ENCODE measurements at regions not wholly inside any gene's neighbourhood (a gene's known extent, or its start where the extent isn't known, plus 50 kb on each side); places are given as distances from the start of the nearest gene placed in this dataset.

DNA sequence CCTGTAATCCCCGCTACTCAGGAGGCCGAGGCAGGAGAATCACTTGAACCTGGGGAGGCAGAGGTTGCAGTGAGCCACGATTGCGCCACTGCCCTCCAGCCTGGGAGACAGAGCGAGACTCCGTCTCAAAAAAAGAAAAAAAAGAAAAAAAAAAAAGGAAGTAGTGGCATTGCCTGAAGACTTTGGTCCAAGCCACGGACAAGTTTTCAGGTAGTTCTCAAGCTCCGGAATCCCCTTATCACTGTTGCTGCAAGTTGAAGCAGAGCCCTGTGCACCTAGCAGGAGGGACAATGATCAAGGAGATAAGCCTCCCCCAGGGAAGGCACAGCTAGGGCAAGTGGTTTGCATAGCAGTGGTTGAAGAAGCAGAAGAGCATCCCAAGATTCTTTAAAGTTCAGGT, 97.6 kb downstream of the MEX3B start:
- H3K27me3 ChIP-seq (ENCODE audit: low read depth), result no peaks in the 10 kb centered on the region
- H3K4me1 ChIP-seq, result no peaks in the 10 kb centered on the region
- in situ Hi-C loops (cut with MboI; ENCODE audit: low sequenced_read_pairs), result no loop called here
- no peaks in the 10 kb centered on the region for H3K36me3 ChIP-seq (replicated peaks)
- DNase-seq (ENCODE audit: low spot score in 2 of 2), result no peak
- no peak overlapping the region for H3K4me3 ChIP-seq
- no peaks in the 10 kb centered on the region for H3K9me3 ChIP-seq

DNA sequence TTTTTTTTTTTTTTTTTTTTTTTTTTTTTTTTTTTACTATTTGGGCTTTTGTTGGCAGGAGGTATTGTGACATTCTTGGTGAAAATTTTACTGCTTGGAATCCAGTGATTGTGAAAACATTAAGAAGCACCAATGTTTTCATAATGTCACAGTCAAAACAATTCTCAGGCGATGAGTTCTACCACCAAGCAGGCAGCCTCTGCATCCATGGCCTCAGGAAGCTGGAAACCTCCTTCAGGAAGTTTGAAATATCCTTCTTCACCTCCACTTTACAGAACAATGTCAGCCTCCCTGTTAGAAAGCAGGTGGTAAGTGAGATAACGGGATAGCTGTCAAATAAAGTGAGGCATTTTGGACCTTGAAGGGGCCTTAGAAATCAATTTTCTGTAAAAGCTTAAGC, 98.3 kb downstream of the MEX3B start:
- H3K36me3 ChIP-seq (replicated peaks), result no peaks in the 10 kb centered on the region
- no peaks in the 10 kb centered on the region for H3K4me1 ChIP-seq
- DNase-seq (ENCODE audit: low spot score in 2 of 2), result no peak
- in situ Hi-C loops (cut with MboI; ENCODE audit: low sequenced_read_pairs), result no loop called here
- no peaks in the 10 kb centered on the region for H3K27me3 ChIP-seq (ENCODE audit: low read depth)
- H3K9me3 ChIP-seq, result no peaks in the 10 kb centered on the region
- H3K4me3 ChIP-seq, result no peak overlapping the region

DNA sequence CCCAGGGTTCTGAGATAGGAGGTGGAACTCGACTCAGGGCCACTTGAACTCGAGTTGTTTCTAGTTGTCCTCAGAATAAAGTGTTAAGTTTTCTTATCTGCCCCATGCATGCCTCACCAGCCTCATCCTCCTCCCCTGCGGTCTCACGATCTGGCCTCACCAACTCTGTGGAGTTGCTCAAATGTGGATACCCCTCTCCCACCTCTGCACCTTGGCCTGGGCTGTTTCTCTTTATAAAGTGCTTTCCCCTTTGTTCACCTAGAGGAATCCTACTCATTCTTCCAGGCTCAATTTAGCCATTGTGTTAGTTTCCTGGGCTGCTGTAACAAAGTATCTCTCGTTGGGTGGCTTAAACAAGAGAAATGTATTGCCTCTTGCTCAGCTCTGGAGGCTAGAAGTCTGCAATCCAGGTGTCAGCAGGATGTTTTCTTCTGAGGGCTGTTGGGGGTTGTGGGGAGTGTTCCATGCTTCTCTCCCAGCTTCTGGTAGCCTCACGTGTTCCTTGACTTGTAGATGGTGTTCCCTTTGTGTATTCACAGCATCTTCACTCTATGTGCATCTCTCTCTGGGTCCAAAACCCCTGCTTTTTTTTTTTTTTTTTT, 100.7 kb downstream of the MEX3B start:
- DNase-seq (ENCODE audit: low spot score in 2 of 2), result no peak
- Histone ChIP-seq H3K4me1 (no peaks in the 10 kb centered on the region), H3K36me3 (replicated peaks) (no peaks in the 10 kb centered on the region), H3K9me3 (no peaks in the 10 kb centered on the region), H3K27me3 (ENCODE audit: low read depth) (no peaks in the 10 kb centered on the region), H3K4me3 (no peak overlapping the region)
- in situ Hi-C loops (cut with MboI; ENCODE audit: low sequenced_read_pairs), result no loop called here

DNA sequence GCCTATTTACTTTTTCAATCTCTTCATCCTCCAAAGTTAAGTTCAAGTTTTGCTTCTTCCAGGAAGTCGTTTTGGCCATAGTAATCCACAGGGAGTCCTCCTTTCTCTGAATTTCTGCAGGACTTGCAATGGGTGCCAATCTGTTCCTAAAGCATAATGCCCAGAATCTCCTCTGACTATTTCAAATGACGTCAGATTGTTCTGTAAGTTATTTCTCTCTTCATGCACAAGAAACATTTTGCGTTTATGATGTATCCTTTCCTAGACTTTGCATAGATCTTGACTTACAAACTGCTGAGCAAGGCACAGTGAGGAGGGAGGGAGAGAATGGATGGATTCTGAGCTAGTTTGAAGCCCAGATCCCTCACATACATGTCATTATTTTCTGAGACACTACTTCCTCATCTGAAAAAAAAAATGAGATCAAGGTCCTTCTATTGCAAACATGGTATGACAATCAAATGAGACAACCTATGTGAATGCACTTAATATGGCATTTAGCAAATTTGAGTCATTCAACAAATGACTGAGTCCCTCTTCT, 103.1 kb downstream of the MEX3B start:
- H3K4me3 ChIP-seq, result no peak overlapping the region
- in situ Hi-C loops (cut with MboI; ENCODE audit: low sequenced_read_pairs), result no loop called here
- no peaks in the 10 kb centered on the region for H3K4me1 ChIP-seq
- no peak for DNase-seq (ENCODE audit: low spot score in 2 of 2)
- H3K27me3 ChIP-seq (ENCODE audit: low read depth), result no peaks in the 10 kb centered on the region
- no peaks in the 10 kb centered on the region for H3K9me3 ChIP-seq
- no peaks in the 10 kb centered on the region for H3K36me3 ChIP-seq (replicated peaks)

DNA sequence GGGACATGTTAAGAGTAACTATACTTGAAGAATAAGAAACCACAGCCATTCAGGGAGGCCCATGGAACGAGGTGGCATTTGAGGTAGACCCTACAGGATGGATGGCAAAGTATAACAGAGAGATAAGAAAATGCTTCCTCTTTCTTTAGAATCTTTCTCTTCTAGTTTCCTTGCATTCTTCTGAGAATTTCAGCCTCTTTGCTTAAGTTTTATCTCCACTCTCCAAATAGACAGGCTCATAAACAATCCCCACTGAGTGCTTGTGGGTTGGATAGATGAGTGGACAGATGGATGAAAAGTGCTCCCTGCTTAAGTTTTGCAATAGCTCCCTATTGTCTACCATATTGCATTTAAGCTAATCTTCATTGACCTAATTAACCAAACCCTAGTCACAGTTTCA, 103.7 kb downstream of the MEX3B start:
- H3K4me3 ChIP-seq, result no peak overlapping the region
- no peaks in the 10 kb centered on the region for H3K27me3 ChIP-seq (ENCODE audit: low read depth)
- in situ Hi-C loops (cut with MboI; ENCODE audit: low sequenced_read_pairs), result no loop called here
- H3K9me3 ChIP-seq, result no peaks in the 10 kb centered on the region
- no peak for DNase-seq (ENCODE audit: low spot score in 2 of 2)
- no peaks in the 10 kb centered on the region for H3K36me3 ChIP-seq (replicated peaks)
- H3K4me1 ChIP-seq, result no peaks in the 10 kb centered on the region

DNA sequence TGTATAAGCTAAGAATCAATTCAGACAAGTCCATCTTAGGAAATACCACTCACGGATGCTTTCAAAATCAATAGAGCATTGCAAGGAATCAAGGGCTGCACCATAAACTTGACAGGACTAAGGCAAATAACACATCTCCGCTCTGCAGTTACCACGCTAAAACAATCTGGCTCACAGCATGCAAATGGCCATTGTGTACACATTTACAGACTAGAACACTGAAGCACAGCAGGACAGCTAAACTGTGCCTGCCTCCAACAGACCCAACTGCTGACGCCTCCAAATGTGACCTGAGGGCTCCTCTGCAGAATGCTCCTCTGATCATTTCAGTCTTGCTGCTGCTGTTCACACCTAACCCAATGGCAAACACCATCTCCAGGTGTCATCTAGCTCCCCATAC, 104.3 kb downstream of the MEX3B start:
- DNase-seq (ENCODE audit: low spot score in 2 of 2), result no peak
- Histone ChIP-seq H3K27me3 (ENCODE audit: low read depth) (no peaks in the 10 kb centered on the region), H3K4me1 (no peaks in the 10 kb centered on the region), H3K36me3 (replicated peaks) (no peaks in the 10 kb centered on the region), H3K4me3 (no peak overlapping the region), H3K9me3 (no peaks in the 10 kb centered on the region)
- in situ Hi-C loops (cut with MboI; ENCODE audit: low sequenced_read_pairs), result no loop called here

DNA sequence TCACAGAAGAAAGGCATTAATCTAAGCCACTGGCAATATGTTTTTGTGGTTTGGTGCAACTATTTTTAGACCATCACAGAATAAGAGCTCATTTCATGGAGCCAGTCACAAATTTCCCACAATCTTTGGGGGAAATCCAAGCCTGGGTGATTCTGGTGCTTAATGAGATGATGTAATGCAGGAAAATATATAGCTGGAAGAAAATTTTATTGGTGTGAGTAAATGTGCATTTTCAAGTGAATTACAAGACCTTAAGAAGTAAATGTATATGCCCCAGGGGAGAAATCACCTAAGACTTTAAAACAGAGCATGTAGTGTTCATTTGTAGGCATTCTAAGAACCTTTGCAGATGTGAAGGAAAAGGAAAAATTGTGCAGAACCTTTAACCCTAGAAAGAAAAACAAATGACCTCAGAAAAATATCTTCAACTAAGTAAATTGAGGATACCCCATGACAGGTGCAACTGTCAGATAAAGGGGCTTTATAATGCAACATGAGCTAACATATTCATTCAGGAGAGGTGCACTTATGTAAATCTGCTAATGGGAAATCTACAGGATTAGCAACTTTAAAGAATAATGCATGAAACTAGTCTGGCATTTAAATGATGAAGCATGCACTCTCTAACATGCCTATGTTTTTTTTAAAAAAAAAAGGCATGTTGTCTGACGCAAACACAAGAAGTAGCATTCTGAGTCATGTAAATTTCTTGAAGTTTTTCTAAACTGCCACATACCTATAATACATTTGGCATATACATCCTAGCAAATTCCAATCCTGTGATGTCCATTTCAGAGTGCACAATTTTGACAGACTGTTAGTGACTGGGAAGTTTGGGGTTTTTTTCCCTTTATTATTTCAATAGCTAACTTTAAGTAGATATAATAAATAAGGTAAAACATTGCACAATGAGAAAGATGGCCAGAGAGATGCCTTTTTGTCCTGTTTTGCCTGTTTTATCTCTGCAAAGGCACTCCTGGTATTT, 105.1 kb downstream of the MEX3B start:
- in situ Hi-C loops (cut with MboI; ENCODE audit: low sequenced_read_pairs), result no loop called here
- DNase-seq (ENCODE audit: low spot score in 2 of 2), result no peak

DNA sequence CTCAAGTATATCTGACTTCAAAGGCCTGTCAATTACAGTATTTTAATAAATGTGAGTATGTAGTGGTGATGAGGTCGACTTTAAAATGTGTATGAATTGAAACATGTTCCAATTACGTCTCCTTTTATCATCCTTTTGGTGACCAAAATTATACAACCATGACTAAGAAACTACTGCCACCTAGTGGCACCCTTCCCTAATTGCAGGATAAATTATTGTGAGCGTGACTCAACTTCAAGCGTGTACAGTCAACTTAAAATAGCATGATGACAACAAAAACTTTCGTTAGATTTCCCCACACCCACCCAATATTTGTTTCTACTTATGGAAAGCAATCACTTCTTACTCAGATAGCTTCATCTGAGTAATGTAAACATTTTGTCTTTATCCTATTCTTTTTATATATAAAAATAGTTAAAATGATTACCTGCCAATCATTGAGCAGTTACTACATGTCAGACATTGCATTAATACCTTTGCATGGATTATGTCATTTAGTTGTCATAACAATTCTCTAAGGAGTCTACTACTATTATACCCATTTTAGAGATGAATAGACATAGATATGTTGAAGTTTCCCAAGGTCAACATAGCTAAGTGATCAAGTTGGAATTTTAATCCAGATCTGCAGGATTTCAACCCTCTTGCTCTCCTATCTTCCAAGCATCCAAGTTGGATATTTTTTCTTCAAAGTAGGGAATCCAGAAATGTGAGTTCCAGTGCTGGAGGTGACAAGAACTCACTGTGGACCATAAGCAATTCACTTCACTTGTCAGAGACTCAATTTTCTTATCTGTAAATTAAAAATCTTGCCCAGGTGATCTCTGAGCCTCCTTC, 106.0 kb downstream of the MEX3B start:
- H3K4me3 ChIP-seq, result no peak overlapping the region
- no peaks in the 10 kb centered on the region for H3K27me3 ChIP-seq (ENCODE audit: low read depth)
- in situ Hi-C loops (cut with MboI; ENCODE audit: low sequenced_read_pairs), result no loop called here
- no peaks in the 10 kb centered on the region for H3K4me1 ChIP-seq
- no peaks in the 10 kb centered on the region for H3K36me3 ChIP-seq (replicated peaks)
- peak; percentile 36 to 53 for DNase-seq (ENCODE audit: low spot score in 2 of 2)
- no peaks in the 10 kb centered on the region for H3K9me3 ChIP-seq

More for the DNA sequence above, 105.1 kb downstream of the MEX3B start:
- Histone ChIP-seq H3K36me3 (replicated peaks) (no peaks in the 10 kb centered on the region), H3K27me3 (ENCODE audit: low read depth) (no peaks in the 10 kb centered on the region), H3K9me3 (no peaks in the 10 kb centered on the region), H3K4me3 (no peak overlapping the region), H3K4me1 (no peaks in the 10 kb centered on the region)

DNA sequence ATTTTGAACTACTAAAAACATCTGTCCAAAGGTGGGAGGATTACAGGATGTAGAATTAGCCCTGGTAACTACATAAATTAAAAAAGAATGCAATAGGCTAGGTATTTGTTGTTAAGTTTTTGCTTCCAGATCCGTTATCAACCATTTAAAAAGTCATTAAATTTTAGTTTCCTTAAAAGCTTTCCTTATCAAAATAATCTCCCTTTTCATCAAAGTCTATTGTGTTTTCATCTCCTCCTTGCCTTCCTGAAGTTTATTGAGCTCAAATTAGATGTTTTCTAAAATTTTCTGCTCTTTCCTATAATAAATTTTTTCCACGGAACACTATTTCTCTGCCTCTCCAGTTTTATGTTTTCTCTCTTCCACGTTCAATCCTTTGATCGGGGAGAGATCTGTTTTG, 108.6 kb downstream of the MEX3B start:
- DNase-seq (ENCODE audit: low spot score in 2 of 2), result no peak
- Histone ChIP-seq H3K4me1 (no peaks in the 10 kb centered on the region), H3K36me3 (replicated peaks) (no peaks in the 10 kb centered on the region), H3K4me3 (no peak overlapping the region), H3K27me3 (ENCODE audit: low read depth) (no peaks in the 10 kb centered on the region), H3K9me3 (no peaks in the 10 kb centered on the region)
- in situ Hi-C loops (cut with MboI; ENCODE audit: low sequenced_read_pairs), result no loop called here

DNA sequence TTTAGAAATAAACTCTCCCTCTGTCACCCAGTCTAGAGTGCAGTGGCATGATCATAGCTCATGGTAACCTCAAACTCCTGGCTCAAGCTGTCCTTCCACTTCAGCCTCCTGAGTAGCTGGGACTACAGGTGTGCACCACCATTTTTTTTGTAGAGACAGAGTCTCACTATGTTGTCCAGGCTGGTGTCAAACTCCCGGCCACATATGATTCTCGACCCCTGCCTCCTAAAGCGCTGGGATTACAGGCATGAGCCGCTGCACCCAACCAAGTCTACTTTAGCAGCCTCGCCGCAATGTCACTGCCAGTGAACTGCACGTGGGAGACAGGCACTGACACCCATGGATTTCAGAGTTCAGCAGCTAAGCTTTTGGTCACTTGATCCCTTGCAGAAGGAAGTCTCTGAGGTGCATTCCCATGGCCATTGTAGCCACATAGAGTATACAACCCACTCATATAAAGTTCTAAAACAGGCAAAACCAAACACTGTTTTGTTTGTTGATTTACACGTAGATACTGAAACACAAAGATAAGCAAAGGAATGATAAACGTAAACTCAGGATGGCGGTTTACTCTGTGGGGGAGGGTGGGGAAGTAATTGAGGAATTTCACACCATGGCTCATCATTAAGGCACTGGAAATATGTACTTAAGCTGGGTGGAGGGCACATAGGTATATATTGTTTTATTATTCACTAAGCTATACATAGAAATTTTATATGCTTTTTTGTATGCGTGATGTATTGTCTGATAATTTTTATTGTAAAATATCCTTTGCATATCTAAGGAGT, 115.0 kb downstream of the MEX3B start:
- no peaks in the 10 kb centered on the region for H3K36me3 ChIP-seq (replicated peaks)
- no peaks in the 10 kb centered on the region for H3K9me3 ChIP-seq
- no peak overlapping the region for H3K4me3 ChIP-seq
- peaks cover 8% of the 10 kb centered on the region for H3K4me1 ChIP-seq
- no peaks in the 10 kb centered on the region for H3K27me3 ChIP-seq (ENCODE audit: low read depth)
- DNase-seq (ENCODE audit: low spot score in 2 of 2), result no peak
- in situ Hi-C loops (cut with MboI; ENCODE audit: low sequenced_read_pairs), result no loop called here

DNA sequence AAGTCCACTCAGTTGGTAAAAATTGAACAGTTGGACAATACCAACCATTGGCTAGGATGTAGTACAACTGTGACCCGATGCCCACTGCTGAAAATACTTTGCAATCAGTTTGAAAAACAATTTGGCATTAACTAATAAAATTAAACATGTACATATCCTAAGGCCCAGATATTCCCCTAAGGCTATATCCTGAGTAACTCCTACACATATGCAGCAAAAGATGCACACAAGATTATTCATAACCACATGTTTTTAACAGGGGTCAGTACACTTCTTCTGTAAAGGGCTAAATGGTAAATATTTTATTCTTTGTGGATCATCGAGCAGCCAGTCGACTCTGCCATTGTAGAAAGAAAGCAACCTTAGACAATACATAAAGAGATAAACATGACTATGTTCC, 116.3 kb downstream of the MEX3B start:
- Histone ChIP-seq H3K36me3 (replicated peaks) (no peaks in the 10 kb centered on the region), H3K27me3 (ENCODE audit: low read depth) (no peaks in the 10 kb centered on the region), H3K9me3 (no peaks in the 10 kb centered on the region), H3K4me3 (no peak overlapping the region), H3K4me1 (peaks cover 8% of the 10 kb centered on the region)
- no peak for DNase-seq (ENCODE audit: low spot score in 2 of 2)
- in situ Hi-C loops (cut with MboI; ENCODE audit: low sequenced_read_pairs), result no loop called here

DNA sequence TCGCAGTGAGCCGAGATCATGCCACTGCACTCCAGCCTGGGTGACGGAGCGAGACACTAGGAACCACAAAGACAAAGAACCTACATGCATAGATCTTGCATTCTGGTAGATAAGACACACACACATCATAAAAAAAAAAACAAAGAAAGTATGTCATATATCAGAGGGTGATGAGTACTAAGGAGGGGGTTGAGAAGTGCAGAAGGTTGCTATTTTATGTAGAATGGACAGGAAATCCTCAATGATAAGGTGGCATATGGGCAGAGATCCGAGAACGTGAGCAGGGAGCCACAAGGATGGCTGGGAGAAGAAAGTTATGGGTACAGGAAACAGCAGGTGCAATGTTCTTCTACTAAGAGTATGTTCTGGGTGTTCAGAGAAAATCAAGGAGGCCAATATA, 118.8 kb downstream of the MEX3B start:
- Histone ChIP-seq H3K27me3 (ENCODE audit: low read depth) (no peaks in the 10 kb centered on the region), H3K4me3 (no peak overlapping the region), H3K4me1 (peaks cover 8% of the 10 kb centered on the region), H3K9me3 (no peaks in the 10 kb centered on the region), H3K36me3 (replicated peaks) (no peaks in the 10 kb centered on the region)
- in situ Hi-C loops (cut with MboI; ENCODE audit: low sequenced_read_pairs), result no loop called here
- no peak for DNase-seq (ENCODE audit: low spot score in 2 of 2)

DNA sequence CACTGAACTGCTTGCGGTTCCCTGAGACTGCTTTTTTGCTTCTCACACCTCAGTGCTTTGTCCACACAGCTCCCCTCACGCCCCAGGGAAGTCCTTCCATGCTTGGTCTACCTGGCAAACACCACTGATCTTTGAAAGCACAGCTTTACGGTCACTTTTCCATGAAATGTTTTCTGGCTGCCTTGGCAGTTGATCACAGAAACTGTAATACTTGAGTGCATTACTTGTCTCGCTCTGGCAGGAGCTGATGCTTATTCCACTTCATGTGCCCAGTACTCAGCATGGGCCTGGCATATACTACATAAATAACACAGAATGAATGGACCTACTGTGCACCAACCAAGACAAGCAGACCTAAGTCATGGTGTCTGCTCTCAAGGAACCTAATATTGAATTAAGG, 121.1 kb downstream of the MEX3B start:
- no peak overlapping the region for H3K4me3 ChIP-seq
- DNase-seq (ENCODE audit: low spot score in 2 of 2), result no peak
- no peaks in the 10 kb centered on the region for H3K36me3 ChIP-seq (replicated peaks)
- in situ Hi-C loops (cut with MboI; ENCODE audit: low sequenced_read_pairs), result no loop called here
- H3K27me3 ChIP-seq (ENCODE audit: low read depth), result no peaks in the 10 kb centered on the region
- H3K9me3 ChIP-seq, result peaks cover 8% of the 10 kb centered on the region; the same call in 1 of the 2 replicates
- H3K4me1 ChIP-seq, result no peaks in the 10 kb centered on the region

Data from HAP-1 (cell line).